K562 (cell line): ENCODE measurements at regions not wholly inside any gene's neighbourhood (a gene's known extent, or its start where the extent isn't known, plus 50 kb on each side); places are given as distances from the start of the nearest gene placed in this dataset.

ENCODE experiments used
- ATAC-seq: fragments of 200-7000 bp; cut with Tn5 transposase; 3 replicates; pipeline ENCODE4 v1.9.1; 2020; ENCODE audit warnings: moderate library complexity
- BruUV-seq: library from RNA; stranded (reverse); fragments of 400-500 nt; replicated peaks from 2 replicates; lab custom pipeline; 2021; lab: Mats Ljungman, UMichigan
- CTCF ChIA-PET: fragments of 300-600 bp; formaldehyde crosslinking; extraction: SDS; loops from one replicate; lab custom pipeline; 2021; ENCODE audit warnings: low intra/inter-chr PET ratio; lab: Yijun Ruan, JAX
- POLR2A ChIA-PET: fragments of 300-600, 350-650 bp; sonication (Branson Sonifier 250); formaldehyde crosslinking; extraction: SDS; loops from one replicate; lab custom pipeline; 2021; ENCODE audit warnings: antibody characterized with exemption, inconsistent platforms; lab: Yijun Ruan, JAX
- DNase-seq, 4 experiments: peaks; one replicate each; pipeline versions ENCODE4 v3.0.0 to v3.0.0-alpha.2; 2011 to 2018; ENCODE audit warnings: low spot score in 3 of 4, mixed read lengths in 3 of 4; ENCODE audit errors: extremely low read depth in 1 of 4
- FAIRE-seq: peaks from 2 replicates; lab custom pipeline; 2011; peaks lifted over from hg19 to GRCh38; lab: Jason Lieb, UNC
- H2AFZ ChIP-seq: 2 replicates; pipeline ENCODE4 v1.6.0; 2011; ENCODE audit warnings: low read depth, low read length, control low read depth, inconsistent platforms
- H3K27ac ChIP-seq: fragments of 200-600 bp; 3 replicates; pipeline ENCODE4 v1.8.0; 2011; ENCODE audit warnings: low read depth, mild to moderate bottlenecking, control low read depth, inconsistent platforms, low read length, moderate library complexity, mixed read lengths; ENCODE audit errors: extremely low read depth
- H3K27me3 ChIP-seq, 2 experiments: fragments of 300-600 bp in 1 of 2; 2 replicates in 1 of 2; 3 replicates in 1 of 2; pipeline versions ENCODE4 v1.6.0 to v1.8.0; 2011; ENCODE audit warnings: inconsistent platforms in 2 of 2, low read length in 2 of 2, mild to moderate bottlenecking in 1 of 2, mixed read lengths in 1 of 2, moderate library complexity in 1 of 2; ENCODE audit not compliant: control insufficient read depth in 2 of 2, insufficient read depth in 2 of 2
- H3K36me3 ChIP-seq: fragments of 300-600 bp; 3 replicates; pipeline ENCODE4 v1.8.0; 2011; ENCODE audit warnings: mild to moderate bottlenecking, low read length, inconsistent platforms; ENCODE audit not compliant: control insufficient read depth, insufficient read depth
- H3K4me1 ChIP-seq, 2 experiments: fragments of 200-600 bp in 1 of 2; replicated peaks in 1 of 2; 2 replicates in 1 of 2; 3 replicates in 1 of 2; pipeline versions ENCODE4 v1.5.1 to v1.8.0; 2011; ENCODE audit warnings: inconsistent platforms in 2 of 2, low read length in 2 of 2, mild to moderate bottlenecking in 1 of 2, mixed read lengths in 1 of 2, moderate library complexity in 1 of 2; ENCODE audit not compliant: control insufficient read depth in 2 of 2, insufficient read depth in 2 of 2
- H3K4me2 ChIP-seq: 2 replicates; pipeline ENCODE4 v1.6.1; 2011; ENCODE audit warnings: low read length, control low read depth, inconsistent platforms, mixed read lengths; ENCODE audit not compliant: insufficient read depth
- H3K4me3 ChIP-seq: fragments of 200-600 bp; sonication (generic), shearing (Covaris generic); 2 replicates; pipeline ENCODE4 v1.5.1; 2016; ENCODE audit warnings: control low read depth, inconsistent platforms
- H3K79me2 ChIP-seq: fragments of 200-600 bp; 3 replicates; pipeline ENCODE4 v1.8.0; 2011; ENCODE audit warnings: low read length, inconsistent platforms; ENCODE audit not compliant: control insufficient read depth, insufficient read depth
- H3K9ac ChIP-seq, 2 experiments: 2 replicates each; pipeline versions ENCODE4 v1.6.0 to v1.6.1; 2011; ENCODE audit warnings: low read depth in 2 of 2, low read length in 2 of 2, control low read depth in 1 of 2, inconsistent platforms in 1 of 2, mild to moderate bottlenecking in 1 of 2, mixed read lengths in 1 of 2; ENCODE audit not compliant: insufficient read depth in 1 of 2
- H3K9me1 ChIP-seq: one replicate; pipeline ENCODE4 v1.6.0; 2011; ENCODE audit warnings: inconsistent platforms, mild to moderate bottlenecking, low read length, moderate library complexity; ENCODE audit not compliant: control insufficient read depth, insufficient read depth
- H3K9me3 ChIP-seq: replicated peaks from 2 replicates; pipeline ENCODE4 v1.5.1; 2011; ENCODE audit warnings: low read depth, low read length, inconsistent platforms; ENCODE audit not compliant: control insufficient read depth, insufficient read depth
- H4K20me1 ChIP-seq: replicated peaks from 2 replicates; pipeline ENCODE4 v1.6.1; 2011; ENCODE audit warnings: low read length, inconsistent platforms, mixed read lengths; ENCODE audit not compliant: control insufficient read depth, insufficient read depth
- HMGN3 ChIP-seq: IDR thresholded peaks from 2 replicates; pipeline ENCODE4 v1.6.1; 2011; ENCODE audit warnings: borderline replicate concordance, low read depth, mild to moderate bottlenecking, mixed read lengths, low read length; ENCODE audit not compliant: insufficient read length; ENCODE audit errors: extremely low read depth
- MAFF ChIP-seq: IDR thresholded peaks from 2 replicates; pipeline ENCODE4 v1.6.1; 2012; ENCODE audit warnings: low read length, improper control_type of control experiment
- NFE2L1 ChIP-seq: fragments of 450-650 bp; IDR thresholded peaks from 2 replicates; pipeline ENCODE4 v1.6.1; 2016; ENCODE audit warnings: missing genetic modification characterization, low read depth, mild to moderate bottlenecking, missing compliant biosample characterization, moderate library complexity, borderline replicate concordance
- RBM17 ChIP-seq: fragments of 200-400 bp; formaldehyde crosslinking; IDR thresholded peaks from 2 replicates; pipeline ENCODE4 v1.6.1; 2017; ENCODE audit warnings: low read depth, mild to moderate bottlenecking, low read length, borderline replicate concordance
- RFX5 ChIP-seq: IDR thresholded peaks from 2 replicates; pipeline ENCODE4 v1.6.1; 2011; ENCODE audit warnings: low read depth, mild to moderate bottlenecking, improper control_type of control experiment, low read length
- ZBTB17 ChIP-seq: fragments of 450-650 bp; formaldehyde crosslinking; IDR thresholded peaks from 2 replicates; pipeline ENCODE4 v1.4.0; 2020; ENCODE audit warnings: mild to moderate bottlenecking
- WGBS: fragments of 100-300 bp; shearing (Covaris generic); methylation state at CpG from one replicate; pipeline ENCODE4 v1.1.6; 2016; ENCODE audit warnings: low coverage, mixed read lengths; ENCODE audit not compliant: insufficient coverage; ENCODE audit errors: missing lambda C conversion rate; 5-methylcytosine and 5-hydroxymethylcytosine counted together
- in situ Hi-C: fragments of 300-500 bp; cut with MboI; formaldehyde crosslinking; loops from 4 replicates; pipeline ENCODE4 v1.15.0; 2018; ENCODE audit warnings: inconsistent platforms, mixed read lengths
- intact Hi-C: fragments of 100-400 bp; cut with micrococcal nuclease; formaldehyde crosslinking; loops from 2 replicates; pipeline ENCODE4 v1.14.2; 2022
- TF ChIP-seq, protein P1 (sequence below), 2 experiments: IDR thresholded peaks; 2 replicates each; pipeline ENCODE4 v1.6.1; 2011; ENCODE audit warnings: borderline replicate concordance in 1 of 2, control low read depth in 1 of 2, low read depth in 1 of 2, low read length in 1 of 2, mild to moderate bottlenecking in 1 of 2, mixed read lengths in 1 of 2, moderate library complexity in 1 of 2; ENCODE audit not compliant: insufficient read depth in 1 of 2, insufficient read length in 1 of 2, poor library complexity in 1 of 2, severe bottlenecking in 1 of 2; ENCODE audit errors: extremely low read depth in 1 of 2
- TF ChIP-seq, protein P2 (sequence below): fragments of 250-450 bp; sonication (Bioruptor Pico); IDR thresholded peaks from 2 replicates; pipeline ENCODE4 v1.4.0; 2020; ENCODE audit warnings: mild to moderate bottlenecking

DNA sequence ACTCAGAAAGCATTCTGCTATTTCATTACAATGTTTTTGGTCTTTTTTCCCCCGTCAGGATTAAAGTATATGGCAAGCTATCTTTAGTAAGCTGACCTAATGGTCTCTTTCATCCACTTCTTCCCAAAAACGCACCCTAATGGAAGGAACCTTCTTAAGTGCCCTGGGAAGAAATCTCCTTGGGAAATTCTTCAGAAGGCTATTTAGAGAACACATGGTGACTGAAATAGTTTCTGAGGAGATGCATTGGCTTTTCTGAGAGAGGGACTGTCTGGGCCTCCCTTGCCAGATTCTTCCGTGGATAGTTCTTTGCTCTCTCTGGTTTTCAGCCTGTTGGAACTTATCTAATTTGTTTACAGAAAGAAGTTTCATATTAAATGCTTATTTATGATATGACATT is 524.1 kb upstream of the MEF2C start (continued):
- TF ChIP-seq ZBTB17 (CRISPR knock-in tag) = no peak
- no peak for TF ChIP-seq RBM17
- TF ChIP-seq, protein P1, sequence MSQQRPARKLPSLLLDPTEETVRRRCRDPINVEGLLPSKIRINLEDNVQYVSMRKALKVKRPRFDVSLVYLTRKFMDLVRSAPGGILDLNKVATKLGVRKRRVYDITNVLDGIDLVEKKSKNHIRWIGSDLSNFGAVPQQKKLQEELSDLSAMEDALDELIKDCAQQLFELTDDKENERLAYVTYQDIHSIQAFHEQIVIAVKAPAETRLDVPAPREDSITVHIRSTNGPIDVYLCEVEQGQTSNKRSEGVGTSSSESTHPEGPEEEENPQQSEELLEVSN (IDR thresholded peaks at IDR 0.05; ENCODE audit: borderline replicate concordance in 1 of 2, extremely low read depth in 1 of 2, insufficient read depth in 1 of 2, insufficient read length in 1 of 2, low read depth in 1 of 2, low read length in 1 of 2, poor library complexity in 1 of 2, severe bottlenecking in 1 of 2) = no peak
- TF ChIP-seq, protein P2, sequence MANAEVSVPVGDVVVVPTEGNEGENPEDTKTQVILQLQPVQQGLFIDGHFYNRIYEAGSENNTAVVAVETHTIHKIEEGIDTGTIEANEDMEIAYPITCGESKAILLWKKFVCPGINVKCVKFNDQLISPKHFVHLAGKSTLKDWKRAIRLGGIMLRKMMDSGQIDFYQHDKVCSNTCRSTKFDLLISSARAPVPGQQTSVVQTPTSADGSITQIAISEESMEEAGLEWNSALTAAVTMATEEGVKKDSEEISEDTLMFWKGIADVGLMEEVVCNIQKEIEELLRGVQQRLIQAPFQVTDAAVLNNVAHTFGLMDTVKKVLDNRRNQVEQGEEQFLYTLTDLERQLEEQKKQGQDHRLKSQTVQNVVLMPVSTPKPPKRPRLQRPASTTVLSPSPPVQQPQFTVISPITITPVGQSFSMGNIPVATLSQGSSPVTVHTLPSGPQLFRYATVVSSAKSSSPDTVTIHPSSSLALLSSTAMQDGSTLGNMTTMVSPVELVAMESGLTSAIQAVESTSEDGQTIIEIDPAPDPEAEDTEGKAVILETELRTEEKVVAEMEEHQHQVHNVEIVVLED (CRISPR knock-in tag) = no peak

DNA sequence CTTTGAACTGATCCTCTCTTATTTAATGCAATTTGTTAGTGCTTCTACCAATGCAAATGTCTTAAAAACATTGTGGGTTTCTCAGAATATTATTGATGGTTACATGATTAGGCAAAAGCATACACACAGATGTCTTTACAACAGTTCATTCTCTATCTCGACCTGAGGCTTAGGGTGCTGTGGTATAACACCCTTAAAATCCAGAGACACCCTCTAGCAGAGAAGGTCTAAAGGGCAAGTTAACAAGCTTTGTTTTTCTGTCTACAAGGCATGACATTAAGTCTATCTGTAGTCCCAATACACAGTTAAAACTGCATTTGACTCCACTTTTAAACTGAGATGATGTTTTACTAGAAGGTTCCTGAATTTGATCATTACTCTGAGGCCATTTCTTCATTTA is 518.7 kb upstream of the MEF2C start:
- BruUV-seq = no TSS peak
- POLR2A ChIA-PET = no interaction called here
- no peak for FAIRE-seq

More for the DNA sequence above, 518.7 kb upstream of the MEF2C start:
- Histone ChIP-seq H3K9ac (no peak overlapping the region), H3K4me1 (peaks cover 0 to 8% of the 10 kb centered on the region in 2 experiments; a peak in 3 of 5 replicates), H2AFZ (peak overlapping the region; percentile 14; the same call in 1 of the 2 replicates), H3K4me2 (no peak overlapping the region), H3K79me2 (no peaks in the 10 kb centered on the region), H3K36me3 (no peaks in the 10 kb centered on the region), H3K27me3 (no peaks in the 10 kb centered on the region), H3K27ac (no peak overlapping the region), H3K9me3 (no peaks in the 10 kb centered on the region), H4K20me1 (no peaks in the 10 kb centered on the region), H3K9me1 (no peaks in the 10 kb centered on the region), H3K4me3 (no peak overlapping the region)
- DNase-seq = no peak
- WGBS = 8% methylated on average over 1 of the region's 1 CpG
- intact Hi-C loops (no loop called here), in situ Hi-C loops (no loop called here)
- no peak for ATAC-seq
- TF ChIP-seq MAFF = no peak
- no peak for TF ChIP-seq HMGN3
- no peak for TF ChIP-seq NFE2L1
- no peak for TF ChIP-seq RFX5
- CTCF ChIA-PET = no interaction called here
